Sciatic nerve (tissue), 2 donors: ENCODE measurements at regions not wholly inside any gene's neighbourhood (a gene's known extent, or its start where the extent isn't known, plus 50 kb on each side); places are given as distances from the start of the nearest gene placed in this dataset.

Experiments
- ATAC-seq: fragments of 200-7000 bp; cut with Tn5 transposase; one replicate; pipeline ENCODE4 v1.9.1; 2020; ENCODE audit warnings: mild to moderate bottlenecking, moderate library complexity
- DNase-seq: peaks from one replicate; pipeline ENCODE4 v3.0.0-alpha.2; 2020; ENCODE audit warnings: low spot score
- intact Hi-C: fragments of 100-400 bp; cut with DNase I; formaldehyde crosslinking; loops from one replicate; pipeline ENCODE4 v1.14.2; 2022
- donor health status: DM: no; HTN: no; CAD: no.
- donor health status: DM: no; HTN: no; CAD: no.

DNA sequence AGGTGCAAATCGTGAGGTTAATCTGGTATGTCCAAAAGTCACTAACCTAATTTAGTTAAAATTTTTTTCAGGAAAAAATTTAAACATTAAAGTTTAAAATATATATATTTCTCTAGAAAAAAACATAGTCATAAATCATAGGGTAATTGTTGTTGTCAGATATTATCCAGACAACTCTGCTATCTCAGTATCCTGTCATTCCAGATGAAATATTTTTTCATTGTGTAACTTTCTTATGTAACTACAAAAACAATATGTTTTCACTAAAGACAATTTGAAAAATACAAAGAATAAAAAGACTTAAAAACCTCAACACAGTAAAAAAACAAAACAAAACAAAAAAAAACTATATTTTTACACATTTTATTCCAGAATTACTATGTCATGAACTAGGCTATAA lies 57.6 kb downstream of the TENT5A start:
- intact Hi-C loops, result no loop called here
- DNase-seq (no peak), ATAC-seq (no peak)

- intact Hi-C loops, result no loop called here
- no peak for ATAC-seq
- no peak for DNase-seq
These were observed 58.3 kb downstream of the TENT5A start for GRCh38 chr6:81694207-81694606.

DNA sequence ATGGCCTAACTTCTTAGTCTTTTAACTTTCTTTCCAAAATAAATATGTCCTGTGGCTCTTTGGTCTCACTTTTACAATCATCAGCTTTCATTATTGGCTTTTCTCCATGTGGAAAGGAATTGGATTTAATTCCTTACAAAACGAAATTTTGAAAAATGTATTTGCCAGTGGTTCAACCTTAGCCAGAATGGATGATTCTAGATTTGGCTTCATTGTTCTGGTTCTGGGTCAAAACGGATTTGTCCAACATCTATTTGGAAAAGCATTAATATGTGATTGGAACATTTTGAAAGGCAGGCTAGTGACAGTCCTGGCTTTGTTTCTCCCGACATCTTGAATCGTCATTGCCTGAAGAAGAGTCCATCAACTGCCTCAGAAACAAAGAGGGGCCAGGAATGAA lies 59.2 kb downstream of the TENT5A start:
- ATAC-seq (no peak), DNase-seq (no peak)
- intact Hi-C loops, result no loop called here

DNA sequence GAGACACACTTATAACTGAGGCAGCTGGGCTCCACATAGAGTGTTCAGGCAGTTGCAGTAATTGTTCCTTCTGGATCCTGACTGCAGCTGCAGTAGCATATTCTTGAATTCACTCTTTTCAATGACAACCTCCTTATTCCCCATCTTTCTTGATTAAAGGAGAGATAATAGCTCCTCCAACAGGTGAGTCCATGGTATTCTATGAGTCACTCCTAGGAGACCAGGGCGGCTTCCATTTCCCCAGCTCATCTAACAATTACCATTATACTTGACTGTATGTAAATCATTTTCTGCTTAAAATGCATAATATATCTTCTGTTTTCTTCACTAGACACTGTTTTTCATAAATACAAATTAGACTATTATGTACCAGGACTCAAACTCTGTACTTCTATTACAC lies 62.4 kb downstream of the TENT5A start:
- no peak for ATAC-seq
- intact Hi-C loops, result no loop called here
- DNase-seq, result no peak

DNA sequence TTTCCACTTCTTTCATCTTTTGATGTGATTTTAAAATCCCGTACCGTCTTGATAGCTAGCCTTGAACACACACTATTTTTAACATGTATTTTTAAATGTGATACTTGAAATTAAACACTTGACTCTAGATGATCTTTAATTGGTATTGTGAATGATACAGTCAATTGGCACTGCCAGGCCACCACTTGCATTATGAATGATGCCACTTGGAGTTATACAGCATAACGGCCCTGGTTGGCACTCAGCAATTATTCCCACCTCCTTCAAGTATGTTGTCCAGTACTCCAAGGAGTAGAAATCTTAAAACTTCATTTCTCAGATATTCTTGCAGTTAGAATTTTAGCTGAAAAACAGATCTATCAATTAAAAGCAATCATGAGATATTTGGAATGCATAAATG lies 62.9 kb downstream of the TENT5A start:
- no peak for DNase-seq
- no peak for ATAC-seq
- intact Hi-C loops, result no loop called here

- no peak for ATAC-seq
- DNase-seq, result no peak
- intact Hi-C loops, result no loop called here
These were observed 68.6 kb downstream of the TENT5A start for GRCh38 chr6:81683912-81684311.

DNA sequence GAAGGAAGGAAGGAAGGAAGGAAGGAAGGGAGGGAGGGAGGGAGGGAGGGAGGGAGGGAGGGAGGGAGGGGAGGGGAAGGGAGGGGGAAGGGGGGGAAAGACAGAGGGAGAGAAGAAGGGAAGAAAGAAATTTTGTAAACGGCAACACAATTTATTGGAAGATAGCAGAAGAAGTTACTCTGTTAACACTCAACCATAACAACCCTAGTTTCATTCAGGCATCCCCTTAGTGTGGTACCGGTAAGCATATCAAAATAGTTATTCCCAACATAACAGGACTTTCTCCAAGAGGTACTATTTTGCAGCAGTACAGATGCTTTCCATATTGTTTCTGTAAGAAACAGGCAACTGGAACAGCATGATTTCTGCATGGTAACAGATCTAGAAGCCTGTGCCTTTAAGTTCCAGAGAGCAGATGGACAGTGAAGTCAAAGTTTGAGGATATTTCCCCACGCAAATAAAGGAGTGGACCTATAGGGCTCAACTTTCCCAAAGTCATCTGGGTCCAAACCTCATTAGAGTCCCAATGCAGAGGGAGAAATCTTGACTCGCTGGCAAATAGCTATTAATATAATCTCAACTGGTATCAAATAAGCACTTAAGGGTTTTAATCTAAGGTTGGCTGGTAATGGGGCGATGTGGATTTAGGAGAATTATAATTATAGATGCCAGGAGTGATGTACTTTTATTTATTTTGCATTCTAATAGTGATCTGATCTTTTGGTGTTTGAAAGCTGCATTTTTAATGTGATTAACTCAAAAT lies 69.4 kb downstream of the TENT5A start:
- ATAC-seq, result no peak
- intact Hi-C loops, result no loop called here

DNA sequence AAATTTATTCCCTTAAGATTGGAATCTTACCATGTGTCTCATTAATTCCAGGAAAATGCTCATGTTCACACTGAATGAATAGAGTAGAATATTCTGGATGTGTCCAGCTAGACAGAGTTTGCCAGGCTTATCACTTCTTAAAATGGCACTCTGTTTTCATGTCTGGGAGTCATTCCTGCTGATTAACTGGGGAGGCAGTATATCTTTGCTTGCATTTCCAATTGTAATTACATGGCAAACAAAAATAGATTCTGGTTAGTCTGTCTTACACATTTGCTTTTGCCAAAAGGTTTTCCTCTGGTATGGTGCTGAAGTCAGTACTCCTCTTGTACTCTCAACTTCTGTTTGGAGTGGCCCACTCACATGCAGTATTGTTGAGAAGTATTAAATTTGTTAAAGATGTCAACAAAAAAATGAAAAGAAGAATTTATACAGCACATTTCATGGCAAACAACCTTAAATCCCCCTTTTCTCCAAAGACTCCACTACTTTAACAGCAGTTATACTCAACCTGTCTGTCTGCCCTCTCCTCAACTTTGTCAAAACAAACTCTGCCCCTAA lies 70.2 kb downstream of the TENT5A start:
- intact Hi-C loops, result no loop called here
- no peak for DNase-seq
- no peak for ATAC-seq

More for the DNA sequence above, 69.4 kb downstream of the TENT5A start:
- DNase-seq, result no peak

DNA sequence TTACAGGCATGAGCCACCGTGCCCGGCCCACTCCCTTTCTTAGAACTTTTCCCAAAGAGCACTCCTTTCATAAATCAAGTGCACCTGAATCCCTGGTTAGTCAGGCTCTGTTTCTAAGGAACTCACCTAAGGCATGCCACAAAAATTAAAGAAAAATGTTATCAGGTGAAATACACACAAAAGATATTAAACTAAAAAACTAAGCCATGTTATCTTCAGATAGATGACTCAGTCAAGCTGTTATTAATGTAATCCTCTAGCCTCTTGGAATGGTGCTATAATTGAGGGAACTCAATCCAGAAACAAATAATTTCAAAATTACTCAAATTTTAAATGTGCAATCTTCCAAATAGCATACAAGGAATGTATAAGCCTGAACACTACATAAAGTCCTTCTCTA lies 83.0 kb downstream of the TENT5A start:
- no peak for ATAC-seq
- no peak for DNase-seq
- intact Hi-C loops, result no loop called here

DNA sequence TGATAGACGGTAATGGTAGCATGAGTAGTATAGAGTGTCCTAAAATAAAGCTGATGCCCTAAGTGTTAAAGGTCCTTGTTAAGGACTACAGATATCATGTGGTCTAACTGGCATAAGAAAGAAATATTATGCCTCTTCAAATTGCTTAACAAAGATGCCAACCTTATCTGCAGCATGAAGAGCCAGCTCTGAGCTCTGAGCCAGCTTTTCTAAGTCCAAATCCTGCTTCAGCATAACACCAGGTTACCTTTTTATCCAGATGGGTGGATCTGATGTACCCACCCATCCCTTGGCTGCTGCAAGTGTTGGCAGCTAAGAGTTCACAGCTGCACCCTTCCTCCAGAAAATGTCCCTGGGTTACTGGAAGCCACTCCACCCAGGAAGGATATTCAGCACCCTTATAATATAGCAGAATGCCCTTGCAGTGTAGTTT lies 83.8 kb downstream of the TENT5A start:
- ATAC-seq, result no peak
- intact Hi-C loops, result no loop called here

GRCh38 chr6:81666481-81666880 lies 86.0 kb downstream of the TENT5A start:
- no peak for ATAC-seq
- intact Hi-C loops, result no loop called here
- DNase-seq, result no peak

More for the DNA sequence above, 83.8 kb downstream of the TENT5A start:
- DNase-seq, result no peak

DNA sequence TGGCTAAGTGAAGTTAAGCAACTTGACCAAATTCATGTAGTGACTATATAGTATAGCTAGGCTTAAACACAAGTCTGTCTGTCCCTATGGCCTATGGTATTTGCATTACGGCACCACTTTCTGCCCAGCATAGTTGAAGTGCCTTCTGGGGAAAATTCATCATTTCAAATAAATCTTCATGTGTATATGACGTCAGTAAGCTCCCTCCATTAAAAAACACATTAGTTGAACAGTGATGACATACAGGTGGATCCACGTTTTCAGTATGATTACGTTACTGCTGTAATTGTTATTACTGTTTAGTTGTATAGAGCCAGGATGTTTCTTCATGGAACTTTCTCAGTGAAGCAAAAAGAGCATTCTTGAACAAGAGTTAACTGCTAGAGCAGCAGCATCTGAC lies 96.2 kb downstream of the TENT5A start:
- intact Hi-C loops, result no loop called here
- ATAC-seq, result no peak
- DNase-seq, result no peak

- intact Hi-C loops, result no loop called here
- DNase-seq (no peak), ATAC-seq (no peak)
These were observed 96.8 kb downstream of the TENT5A start for GRCh38 chr6:81655696-81656095.

- no peak for ATAC-seq
- intact Hi-C loops, result no loop called here
- no peak for DNase-seq
These were observed 104.0 kb downstream of the TENT5A start for GRCh38 chr6:81648502-81648901.

DNA sequence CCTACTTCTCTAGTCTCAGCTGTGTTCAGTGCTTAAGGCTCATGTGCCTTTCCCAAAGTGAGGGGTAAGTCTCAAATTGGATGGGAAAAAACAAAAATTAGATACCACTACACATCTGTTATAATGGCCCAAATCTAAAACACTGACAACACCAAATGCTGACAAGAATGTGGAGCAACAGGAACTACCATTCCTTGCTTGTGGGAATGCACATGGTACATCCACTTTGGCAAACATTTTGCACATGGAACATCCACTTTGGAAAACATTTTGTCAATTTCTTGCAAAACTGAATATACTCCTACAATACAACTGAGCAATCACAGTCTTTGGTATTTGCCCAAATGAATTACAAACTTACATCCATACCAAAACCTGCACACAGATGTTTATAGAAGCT lies 109.3 kb downstream of the TENT5A start:
- intact Hi-C loops, result no loop called here
- DNase-seq (no peak), ATAC-seq (no peak)

DNA sequence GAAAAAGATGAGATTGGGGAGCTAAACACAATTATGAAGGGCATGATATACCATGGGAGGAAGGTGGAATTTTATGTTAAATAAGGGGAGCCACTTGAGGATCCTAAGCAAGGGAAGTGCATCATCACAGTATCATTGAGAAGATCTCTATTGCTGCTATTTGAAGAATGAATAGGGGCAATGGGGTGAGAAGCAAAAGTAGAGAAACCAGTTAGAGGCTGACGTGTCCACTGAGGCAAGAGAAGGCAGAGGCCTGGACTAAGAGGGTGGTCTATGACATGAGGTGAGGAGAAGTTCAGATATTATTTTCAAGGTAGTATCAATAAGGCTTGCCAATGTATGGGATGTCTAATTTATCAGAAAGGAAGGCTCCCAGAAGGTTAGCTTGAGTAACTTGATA lies 111.6 kb downstream of the TENT5A start:
- intact Hi-C loops, result no loop called here
- DNase-seq, result no peak
- ATAC-seq, result no peak

DNA sequence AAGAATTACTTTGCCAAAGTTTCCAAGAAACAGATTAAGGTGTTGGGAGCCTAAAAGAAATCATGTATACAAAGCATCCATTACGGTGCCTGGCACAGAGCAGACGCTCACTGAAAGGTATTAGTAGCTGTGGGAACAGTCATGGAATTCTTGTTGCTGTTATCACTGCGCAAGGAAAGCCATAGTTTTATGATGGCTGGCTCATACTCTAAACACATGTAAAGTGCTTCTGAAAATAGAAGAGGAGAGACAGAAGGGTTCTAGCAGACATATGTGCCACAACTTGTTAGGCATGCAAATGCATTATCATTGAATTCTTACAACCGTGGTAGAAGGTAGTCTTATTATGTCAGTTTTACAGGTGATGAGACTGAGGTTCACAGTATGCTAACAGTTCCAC lies 112.4 kb downstream of the TENT5A start:
- intact Hi-C loops, result no loop called here
- no peak for ATAC-seq
- no peak for DNase-seq

GRCh38 chr6:81638366-81638765 lies 114.1 kb downstream of the TENT5A start:
- no peak for ATAC-seq
- DNase-seq, result no peak
- intact Hi-C loops, result no loop called here

DNA sequence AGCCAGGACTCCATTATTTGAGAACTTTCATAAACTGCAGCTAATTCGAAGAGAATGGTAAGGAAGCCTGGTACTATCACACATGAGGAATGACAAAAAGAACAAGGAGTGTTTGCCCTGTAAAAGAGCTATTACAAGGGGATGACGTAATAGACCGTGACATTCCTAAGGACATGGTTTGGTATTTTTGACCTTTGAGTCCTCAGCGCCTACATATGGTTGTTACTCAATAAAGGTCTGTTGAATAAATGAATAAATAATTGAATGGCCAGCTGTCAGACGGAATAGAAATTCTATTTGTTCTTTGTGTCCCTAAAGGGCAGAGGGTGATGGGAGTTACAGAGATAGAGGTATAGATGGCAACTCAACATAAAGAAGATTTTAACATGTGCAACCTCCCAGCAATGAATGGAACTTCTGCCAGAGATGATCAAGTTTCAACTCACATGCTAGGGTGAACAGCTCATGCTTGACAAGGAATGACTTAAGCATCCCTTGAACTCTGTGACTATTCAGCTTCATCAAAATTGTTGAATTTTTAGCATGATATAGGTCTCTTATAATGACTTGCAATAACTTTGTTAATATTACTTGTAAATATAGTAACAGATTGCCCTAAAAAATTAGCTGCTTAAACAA lies 115.4 kb downstream of the TENT5A start:
- no peak for DNase-seq
- intact Hi-C loops, result no loop called here
- no peak for ATAC-seq

- no peak for ATAC-seq
- intact Hi-C loops, result no loop called here
- DNase-seq, result no peak
These were observed 118.2 kb downstream of the TENT5A start for GRCh38 chr6:81634155-81634880.
